ENCODE measurements at regions not wholly inside any gene's neighbourhood (a gene's known extent, or its start where the extent isn't known, plus 50 kb on each side); places are given as distances from the start of the nearest gene placed in this dataset.

DNA sequence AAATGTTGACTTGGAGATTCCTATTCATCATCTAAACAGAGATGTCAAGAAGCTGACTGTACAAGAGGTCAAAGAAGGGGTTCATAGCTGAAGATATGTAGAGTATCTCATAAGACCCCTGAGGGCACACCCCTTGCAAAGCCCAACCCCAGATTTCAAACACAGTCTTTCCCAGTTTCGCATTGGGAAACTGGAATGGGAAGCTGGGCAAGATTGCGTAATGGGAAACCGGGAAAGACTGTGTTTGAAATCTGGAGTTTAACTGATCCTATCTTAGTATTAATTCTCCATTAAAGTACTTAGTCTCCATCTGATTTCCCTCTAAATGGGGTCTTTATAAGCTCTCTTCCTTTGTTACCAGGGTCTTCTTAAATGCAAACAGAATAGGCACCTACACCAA, 99.5 kb downstream of the FAM76B start:
- no peak for DNase-seq

DNA sequence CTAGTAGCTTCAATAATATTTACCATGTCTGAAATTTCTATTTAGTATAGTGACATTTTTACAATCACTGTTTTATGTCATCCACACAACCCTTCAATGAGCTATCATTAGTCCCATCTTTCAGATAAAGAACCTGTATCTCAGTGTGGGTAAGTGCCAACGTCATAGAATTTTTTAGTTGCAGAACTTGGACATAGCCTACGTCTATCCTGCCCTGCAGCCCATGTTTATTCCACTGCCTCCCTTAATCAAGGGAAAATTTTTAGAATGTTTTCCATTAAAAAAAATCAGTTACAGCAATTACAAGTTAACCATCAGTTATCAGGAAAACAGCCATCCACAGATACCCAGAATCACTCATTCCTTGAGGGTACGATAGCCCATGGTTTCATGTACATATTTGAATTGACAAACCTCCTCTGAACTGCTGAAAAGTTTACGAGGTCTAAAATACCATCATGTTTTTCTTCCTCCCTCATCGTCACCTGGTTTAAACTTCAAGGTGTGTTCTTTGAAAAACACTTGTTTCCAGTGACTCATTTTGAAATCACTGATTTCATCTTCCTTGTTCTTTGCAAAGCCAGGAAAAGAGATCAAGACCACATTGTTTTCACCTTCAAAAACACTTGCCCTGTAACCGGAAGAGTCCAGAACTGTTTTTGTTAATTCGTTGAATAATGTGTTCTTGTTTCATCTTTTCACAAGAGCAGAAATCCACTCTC, 100.9 kb downstream of the FAM76B start:
- no peak for DNase-seq

DNA sequence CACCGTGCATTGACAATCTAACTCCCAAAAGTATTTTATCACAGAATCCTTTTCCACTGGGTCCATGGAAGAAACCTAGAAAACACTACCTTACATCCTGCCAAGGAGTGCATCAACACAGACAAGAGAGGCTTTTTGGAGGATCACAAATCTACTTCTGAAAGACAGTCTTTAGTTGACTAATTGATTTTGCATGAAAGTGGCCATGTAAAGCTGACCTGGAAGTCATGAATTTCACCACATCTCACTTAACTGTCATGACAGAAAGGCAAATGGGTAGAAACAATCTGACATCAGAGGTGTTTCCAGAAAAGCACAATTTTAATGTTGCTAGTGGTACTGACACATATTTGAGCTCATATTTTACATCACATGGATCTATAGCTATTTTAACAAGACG, 101.6 kb downstream of the FAM76B start:
- DNase-seq = no peak

DNA sequence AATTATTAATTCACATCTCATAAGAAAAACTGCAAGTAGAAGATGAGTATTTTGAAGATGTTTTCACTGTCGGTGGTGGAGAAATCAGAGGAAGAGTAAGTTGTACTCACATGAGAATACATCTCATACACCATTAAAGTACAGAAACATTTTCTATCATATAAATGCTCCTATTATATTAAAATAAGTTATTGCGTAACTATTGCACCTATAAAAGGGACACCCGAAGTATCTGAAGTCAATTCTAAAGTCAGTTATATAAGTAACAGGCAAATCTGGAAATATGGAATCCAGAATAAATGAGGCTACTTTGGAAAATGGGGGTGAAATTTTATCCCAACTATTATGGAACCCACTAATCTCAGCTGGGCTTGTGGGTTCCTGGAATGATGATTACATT, 103.3 kb downstream of the FAM76B start:
- DNase-seq = no peak

DNA sequence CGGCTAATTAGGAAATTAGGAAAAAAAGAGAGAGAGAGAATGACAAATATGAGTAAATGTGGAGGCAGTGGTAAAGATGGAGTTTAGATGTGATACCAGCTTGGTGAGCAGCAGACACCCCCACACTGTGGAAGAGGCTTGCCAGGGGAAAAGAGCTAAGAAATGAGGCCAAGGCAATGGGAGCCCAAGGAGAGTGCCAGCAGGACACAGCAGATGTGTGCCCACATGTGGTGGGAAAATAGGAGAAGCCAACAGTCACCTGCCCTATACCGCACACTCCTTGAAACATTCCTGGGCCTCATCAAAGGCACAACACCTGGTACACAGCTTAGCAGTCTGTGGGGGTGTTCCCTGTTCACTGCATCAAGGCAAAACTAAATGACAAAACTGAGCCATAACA, 104.9 kb downstream of the FAM76B start:
- DNase-seq = no peak

DNA sequence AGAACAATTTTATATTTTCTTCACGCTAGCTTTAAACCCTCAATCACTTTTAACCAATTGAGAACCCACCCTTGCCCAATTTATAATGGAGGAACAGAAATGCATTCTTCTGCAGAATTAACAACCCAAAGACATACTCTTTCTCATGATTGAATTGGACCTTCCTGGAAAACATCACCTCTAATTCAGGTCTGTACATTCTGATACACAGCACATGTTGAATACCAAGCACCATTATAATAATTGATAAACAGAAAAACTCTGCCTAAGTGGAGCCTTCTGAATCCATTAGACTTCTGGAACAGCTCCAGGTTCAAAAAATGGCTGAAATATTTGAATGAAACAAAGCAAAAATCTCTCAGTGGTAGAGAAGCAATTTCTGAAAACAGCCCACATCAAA, 105.4 kb downstream of the FAM76B start:
- no peak for DNase-seq

DNA sequence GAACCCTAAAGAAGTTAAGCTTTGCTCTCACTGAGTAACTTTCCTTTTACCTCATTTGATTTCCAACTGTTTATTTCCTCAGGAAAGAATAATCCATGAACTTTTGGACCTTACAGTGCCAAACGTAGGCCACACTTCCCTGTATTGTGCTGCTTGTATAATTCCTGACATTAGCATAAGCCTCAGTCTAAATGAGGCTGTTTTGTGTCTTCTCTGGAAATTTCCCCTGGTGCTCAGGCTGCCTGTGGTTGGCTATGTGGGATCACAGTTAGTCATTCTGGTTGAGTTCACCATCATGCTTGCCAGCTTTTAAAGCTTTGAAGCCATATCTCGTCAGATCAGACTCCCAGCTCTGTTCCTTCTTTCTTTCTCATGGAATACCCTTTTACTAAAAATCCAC, 107.0 kb downstream of the FAM76B start:
- no peak for DNase-seq

DNA sequence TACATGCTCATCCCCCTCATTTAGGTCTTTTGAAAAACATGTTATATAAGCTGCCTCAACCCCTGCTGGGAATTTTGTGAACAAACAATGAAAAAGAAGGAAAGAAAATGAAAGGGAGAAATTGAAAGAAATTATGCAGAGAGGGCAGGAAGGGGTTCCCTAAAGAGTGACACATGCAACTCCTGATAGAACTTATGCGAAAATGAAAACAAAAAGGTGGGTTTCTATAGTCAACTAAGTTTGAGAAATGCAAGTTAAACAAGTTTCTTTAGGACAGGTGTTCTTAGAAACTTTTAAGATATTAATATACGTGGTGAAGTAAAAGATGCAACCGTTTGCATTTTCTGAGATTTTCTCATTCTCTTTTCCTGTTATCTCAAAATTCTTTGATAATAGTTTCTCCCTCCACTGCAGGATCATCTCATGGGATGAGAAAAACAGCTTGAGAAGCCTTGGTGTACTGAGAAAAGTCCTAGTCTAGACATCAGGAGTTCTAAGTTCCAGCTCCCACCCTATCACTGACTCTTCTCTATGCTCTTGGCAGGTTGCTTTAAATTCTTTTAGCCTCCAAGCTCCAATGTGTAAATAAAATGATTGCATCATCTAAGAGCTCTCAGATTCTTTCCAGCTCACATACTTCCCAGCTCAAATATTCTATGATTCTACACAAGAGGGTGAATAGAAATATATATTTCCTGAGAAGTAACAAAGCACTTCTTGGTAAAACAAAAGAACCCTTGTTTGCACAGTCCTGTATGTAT, 109.2 kb downstream of the FAM76B start:
- no peak for DNase-seq

DNA sequence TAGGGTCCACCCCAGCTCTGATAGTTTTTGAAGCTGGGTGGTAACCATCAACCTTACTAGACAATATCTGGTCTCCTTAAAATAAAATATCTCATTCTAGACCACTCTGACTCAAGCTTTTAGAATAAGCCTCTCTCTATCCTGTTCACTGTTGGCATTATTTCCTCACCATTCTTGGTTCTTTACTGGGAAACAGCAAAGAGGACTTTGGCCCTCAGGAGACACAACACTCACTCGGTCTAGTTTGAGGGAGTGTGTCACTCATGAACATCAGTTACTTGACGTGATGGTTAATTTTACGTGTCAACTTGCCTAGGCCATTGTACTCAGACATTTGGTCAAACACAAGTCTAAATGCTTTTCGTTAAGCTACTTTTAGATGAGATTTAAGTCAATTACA, 110.6 kb downstream of the FAM76B start:
- no peak for DNase-seq

DNA sequence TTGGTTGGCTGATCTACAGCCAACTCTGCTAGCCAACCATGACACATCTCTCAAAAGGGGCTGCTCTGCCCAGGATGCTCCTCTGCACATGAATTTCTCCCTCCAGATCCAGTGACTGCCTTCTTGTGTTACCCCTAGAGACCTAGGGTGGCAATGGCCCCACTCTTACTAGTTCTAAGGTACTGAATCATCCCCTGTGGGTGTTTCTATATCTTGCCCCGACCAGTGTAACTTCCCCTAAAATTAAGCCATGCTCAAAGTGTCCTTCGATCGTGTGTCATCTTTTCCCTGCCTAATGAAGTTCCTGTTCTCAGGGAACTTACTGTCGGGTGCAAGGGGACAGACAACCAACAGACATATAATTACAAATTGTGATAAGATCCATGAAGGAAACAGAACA, 113.3 kb downstream of the FAM76B start:
- DNase-seq = no peak

DNA sequence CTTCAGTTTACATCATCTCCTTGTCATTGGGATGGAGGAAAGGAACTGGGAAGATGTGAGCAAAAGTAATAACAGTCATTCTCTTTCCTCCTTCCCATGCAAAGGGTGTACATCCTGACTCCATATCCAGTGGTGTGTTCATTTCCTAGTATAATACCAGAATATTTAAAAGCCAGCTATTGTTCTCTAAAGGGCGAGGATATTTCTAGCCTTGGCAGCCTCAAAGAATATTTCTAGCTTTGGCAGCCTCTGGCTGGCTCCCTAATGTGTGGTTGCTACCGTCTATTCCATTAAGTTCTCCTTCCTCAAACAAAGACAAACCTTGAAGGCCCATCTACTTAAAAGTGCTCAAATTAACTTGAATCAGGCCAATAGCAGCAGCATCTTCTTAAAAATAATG, 114.0 kb downstream of the FAM76B start:
- DNase-seq = no peak

DNA sequence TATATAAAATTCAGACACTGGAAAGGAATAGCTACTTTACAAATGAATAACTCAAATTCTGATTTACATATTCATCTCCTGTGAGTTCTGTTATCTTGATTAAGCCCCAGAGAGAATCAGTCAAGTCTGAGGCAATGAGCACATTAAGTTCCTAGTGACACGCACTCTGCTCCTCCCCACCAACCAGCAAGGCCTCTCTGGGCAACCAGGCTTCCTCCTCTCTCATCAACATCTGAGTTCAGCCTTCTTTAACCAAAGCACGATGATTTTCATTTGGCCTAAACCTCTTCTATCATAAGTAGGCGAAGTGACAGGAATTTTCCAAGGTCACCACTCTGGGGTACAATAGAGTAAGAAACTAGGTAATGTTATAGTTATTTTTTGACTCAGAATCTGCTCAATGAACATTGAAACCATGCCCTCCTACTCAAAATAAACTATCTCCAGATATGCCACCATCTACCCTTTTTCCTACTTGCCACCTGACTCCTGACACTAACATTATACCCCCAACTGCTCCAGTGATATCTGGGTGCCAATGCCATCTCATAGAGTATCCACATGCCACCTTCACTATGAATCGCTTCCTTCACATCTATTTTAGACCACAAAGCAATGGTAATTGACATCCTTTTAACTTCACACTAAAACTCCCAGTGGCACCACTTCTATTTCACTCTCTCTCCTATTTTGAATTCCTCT, 114.8 kb downstream of the FAM76B start:
- peak; percentile 15 for DNase-seq

DNA sequence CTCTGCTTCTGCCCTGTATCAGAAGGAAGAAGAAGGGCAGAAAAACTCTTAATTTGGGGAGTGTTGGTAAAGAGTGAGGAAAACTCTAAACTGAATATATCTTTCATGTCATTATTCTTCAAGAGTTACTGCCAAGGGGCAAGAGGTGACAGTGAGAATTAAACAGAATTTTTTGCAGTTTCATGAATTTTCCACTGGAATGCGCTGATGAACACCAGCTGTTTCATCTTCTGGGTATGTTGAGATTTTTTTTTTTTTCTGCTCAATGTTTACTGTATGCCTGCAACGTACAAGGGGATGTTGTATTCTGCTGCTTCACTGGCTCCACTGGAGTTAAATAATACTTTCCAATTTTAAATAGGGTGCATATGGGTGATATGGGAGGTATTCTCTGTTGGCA, 117.8 kb downstream of the FAM76B start:
- no peak for DNase-seq

DNA sequence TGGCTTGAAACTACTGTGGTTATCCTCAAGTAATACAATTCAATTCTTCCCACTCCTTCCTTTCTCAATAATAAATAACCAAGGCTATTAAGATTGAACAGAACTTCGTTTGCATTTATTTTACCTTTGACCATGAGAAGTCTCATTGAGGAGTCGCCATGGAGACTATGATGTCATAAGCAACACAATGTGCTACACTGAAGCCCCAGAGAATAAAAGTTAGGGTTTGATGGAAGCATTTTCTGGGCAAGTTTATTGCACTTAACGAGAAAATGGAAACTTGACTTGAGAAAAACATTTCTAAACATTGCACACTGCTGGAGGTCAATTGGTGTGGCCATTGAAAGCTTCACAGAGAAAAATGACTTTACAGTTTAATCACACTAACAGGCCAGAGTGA, 121.5 kb downstream of the FAM76B start:
- DNase-seq = no peak

DNA sequence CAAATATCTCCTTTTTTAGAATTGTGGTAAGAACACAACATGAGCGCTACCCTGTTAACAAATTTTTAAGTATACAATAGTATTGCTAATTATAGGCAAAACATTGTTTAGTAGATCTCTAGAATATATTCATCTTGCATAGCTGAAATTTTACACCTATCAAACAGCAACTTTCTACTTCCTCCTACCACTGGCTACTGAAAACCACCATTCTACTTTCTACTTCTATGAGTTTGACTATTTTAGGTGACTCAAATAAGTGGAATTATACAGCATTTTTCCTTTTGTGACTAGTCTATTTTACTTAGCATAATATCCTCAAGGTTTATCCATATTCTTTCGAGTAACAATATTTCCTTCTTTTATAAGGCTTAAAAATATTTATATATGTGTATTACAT, 128.4 kb downstream of the FAM76B start:
- no peak for DNase-seq

DNA sequence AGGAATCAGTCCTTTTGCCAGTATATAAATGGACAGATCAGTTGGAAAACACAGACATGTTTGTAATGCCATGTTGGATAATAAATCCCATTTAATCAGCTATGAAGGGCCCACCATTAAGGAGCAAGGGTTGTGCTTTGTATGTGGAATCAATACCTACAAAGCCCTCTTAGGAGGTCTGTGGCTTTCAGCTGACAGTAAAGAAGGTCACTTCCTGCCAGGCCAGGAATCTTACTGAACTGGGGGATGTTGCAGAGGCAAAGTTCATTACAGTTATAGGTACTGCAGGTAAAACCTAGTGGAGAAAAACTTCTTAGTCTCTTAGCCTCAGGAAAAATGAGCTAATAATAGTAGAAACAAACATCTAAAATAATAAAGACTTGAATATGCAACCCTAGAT, 129.5 kb downstream of the FAM76B start:
- DNase-seq = no peak

DNA sequence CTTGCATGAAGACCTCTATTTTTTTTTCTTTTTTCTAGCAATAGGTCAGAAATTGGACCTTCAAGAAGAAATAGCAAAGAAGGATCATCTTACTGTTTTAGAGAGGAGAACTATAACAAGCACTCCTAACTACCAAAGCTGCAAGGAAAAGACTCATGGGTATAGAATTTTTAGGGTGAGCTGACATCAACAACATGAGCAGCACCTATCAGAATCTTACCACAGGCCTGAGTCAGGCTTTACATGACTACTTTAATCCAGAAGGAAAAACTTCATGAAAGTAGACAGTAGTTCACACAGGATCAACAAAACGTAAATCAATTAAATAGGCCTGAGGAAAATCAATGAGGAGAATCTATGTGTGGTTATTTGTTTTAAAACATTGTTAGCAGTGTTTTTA, 130.5 kb downstream of the FAM76B start:
- DNase-seq = no peak

DNA sequence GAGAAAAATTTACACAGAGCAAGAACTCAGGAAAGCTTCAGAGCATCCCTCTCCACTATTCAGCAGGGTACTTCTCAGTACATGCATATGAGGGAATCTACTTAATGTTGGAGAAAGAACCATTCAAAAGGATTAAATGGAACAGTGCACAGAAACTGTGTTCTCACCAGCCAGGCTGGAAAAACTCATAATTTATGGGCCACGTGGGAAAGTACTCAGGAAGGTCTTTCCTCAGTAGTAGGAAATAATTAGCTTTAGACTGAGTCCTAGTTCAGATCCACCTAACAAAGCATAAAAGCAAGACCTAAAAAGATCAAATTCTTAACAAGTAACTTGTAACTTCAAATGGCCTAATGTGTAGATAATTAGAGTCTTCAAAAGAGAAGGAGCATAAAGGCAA, 134.0 kb downstream of the FAM76B start:
- no peak for DNase-seq

DNA sequence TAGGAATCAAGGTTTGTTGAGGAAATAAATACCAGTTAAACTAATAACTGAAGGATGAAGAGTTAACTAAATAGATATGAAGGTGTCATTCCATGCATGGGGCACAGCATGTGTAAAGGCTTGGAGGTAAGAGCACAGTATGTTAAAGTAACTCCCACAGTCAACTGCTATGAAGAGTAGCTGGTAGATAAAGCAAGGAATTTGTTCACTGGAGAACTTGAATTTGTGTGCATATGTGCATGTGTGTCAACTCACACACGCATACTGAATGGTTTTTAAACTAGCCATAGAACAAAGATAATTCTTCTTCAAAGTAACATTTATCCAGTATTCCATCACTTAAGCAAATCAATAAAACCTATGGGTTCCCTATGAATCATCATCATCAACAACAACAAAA, 135.9 kb downstream of the FAM76B start:
- DNase-seq = no peak

DNA sequence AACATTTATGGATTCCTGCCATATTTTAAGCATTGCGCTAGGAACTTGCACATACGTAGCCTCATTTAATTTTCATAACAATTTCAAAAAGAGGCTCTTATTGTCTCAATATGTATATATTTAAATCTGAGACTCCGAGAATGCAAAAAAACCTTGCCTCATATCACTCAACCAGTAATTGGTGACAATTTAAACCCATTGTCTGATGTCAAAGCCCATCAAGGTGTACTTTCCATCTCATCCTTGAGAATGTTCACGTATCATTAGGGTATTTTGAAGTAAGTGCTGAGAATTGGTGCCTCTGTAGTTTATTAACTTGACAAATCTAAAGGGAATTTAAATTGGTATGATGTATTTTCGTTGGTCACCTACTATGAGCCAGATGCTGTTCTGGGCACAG, 136.5 kb downstream of the FAM76B start:
- no peak for DNase-seq

DNA sequence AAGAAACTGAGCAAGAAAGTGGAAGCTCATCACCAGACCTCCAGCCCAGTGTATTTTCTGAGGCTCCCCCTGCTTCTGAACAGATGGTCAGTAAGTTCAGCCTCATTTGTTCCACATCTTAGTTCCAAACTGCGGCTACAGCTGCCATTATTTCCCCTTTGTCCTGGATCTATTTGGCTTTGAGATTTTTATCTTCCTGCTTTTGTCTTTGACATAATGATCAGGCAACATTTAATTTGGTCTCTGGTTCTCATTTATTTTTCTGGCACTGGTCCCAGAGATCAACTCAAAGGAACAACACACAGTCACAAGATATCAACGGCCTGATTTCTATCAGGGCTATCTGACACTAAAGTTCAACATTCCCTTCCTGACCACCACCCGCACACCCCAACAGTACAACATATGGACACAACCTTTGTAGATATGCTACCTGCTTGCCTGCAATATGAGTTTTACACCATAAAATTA, 137.5 kb downstream of the FAM76B start:
- DNase-seq = no peak

DNA sequence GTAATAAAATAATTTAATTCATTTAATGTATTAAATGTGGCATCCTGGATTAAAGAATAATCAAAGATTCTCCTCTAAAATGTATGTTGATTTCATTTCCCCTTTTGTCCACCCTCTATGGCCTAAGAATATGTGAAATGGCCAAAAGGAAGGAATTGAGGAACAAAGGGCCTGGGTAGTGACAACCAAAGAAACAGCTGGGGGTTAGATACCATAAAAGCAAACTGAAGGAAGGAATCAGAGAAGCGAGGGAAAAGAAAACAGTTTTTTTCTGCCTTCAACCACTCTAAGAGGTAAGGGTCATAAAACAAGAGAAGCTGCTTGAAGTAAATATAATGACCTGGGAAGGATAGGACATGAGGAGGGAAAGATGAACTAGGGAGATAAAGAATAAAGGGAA, 139.3 kb downstream of the FAM76B start:
- DNase-seq = no peak

DNA sequence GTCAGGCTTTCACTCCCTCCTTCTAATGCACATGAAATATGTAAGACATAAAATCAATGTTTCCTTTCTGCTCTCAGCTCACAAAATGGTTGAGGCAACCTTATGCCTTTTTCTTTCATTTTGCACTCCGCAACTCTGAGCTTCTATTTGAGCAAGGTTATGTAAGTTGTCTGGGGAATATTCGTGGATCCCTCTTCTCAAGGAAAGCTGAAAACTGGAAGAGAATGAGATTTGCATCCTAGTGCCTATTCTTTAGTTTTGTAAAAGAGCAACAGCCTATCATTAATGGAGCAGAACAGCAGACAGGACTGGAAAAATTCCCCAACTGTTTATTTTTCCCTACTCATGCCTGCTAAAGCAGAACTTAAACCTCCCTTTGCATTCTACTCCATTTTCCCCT, 141.7 kb downstream of the FAM76B start:
- DNase-seq = no peak

DNA sequence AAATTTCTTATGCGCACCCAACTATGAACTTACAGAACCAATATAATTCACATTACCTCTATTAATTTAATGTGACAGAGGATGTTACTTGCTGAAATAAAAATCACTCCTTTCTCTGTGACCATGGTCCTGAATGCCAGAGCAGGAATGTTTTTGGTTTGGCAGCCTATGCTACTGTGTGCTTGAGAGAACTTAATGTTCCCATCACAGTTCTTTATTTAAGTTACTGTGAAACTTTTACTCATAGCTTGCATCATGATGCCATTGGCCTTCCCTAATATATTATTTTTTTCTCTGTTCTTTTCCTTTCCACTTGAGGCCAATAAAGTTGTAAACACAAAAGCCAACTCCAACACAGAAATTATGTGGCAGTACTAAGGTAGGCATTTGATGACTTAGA, 142.2 kb downstream of the FAM76B start:
- no peak for DNase-seq
